ENCODE measurements at regions not wholly inside any gene's neighbourhood (a gene's known extent, or its start where the extent isn't known, plus 50 kb on each side); places are given as distances from the start of the nearest gene placed in this dataset.

- H3K36me3 ChIP-seq (ENCODE audit: low read length) = no peaks in the 10 kb centered on the region
- no peak overlapping the region for H3K4me3 ChIP-seq (ENCODE audit: insufficient read depth, low read length, poor library complexity, severe bottlenecking)
- H3K9me2 ChIP-seq (replicated peaks; ENCODE audit: insufficient read depth, low read length) = no peaks in the 10 kb centered on the region
- H3K79me2 ChIP-seq (ENCODE audit: insufficient read depth, low read length) = no peaks in the 10 kb centered on the region
- no peaks in the 10 kb centered on the region for H3K9me3 ChIP-seq (ENCODE audit: insufficient read depth, low read length)
- H2AFZ ChIP-seq (ENCODE audit: low read depth, low read length, severe bottlenecking) = no peak overlapping the region
- H3F3A ChIP-seq (ENCODE audit: insufficient read depth) = no peaks in the 10 kb centered on the region
- no peaks in the 10 kb centered on the region for H4K20me1 ChIP-seq (ENCODE audit: low read depth, low read length)
- no peak overlapping the region for H3K9ac ChIP-seq (ENCODE audit: low read length)
- TF ChIP-seq CTCF (IDR thresholded peaks at IDR 0.05; ENCODE audit: insufficient read depth, low read length, poor library complexity, severe bottlenecking) (no peak), EZH2phosphoT487 (conservative IDR thresholded peaks at IDR 0.05; ENCODE audit: low read length) (no peak)
- no peaks in the 10 kb centered on the region for H3K27me3 ChIP-seq (ENCODE audit: low read length)
- H3K4me2 ChIP-seq (ENCODE audit: low read depth, low read length, poor library complexity, severe bottlenecking) = no peak overlapping the region
- no peak overlapping the region for H3K27ac ChIP-seq (ENCODE audit: low read depth, low read length)
Observed at GRCh38 chr12:68460236-68460635, 128.1 kb upstream of the MDM1 start.

GRCh38 chr12:68461645-68462044, 129.5 kb upstream of the MDM1 start:
- Histone ChIP-seq H3K79me2 (ENCODE audit: insufficient read depth, low read length) (no peaks in the 10 kb centered on the region), H3K9ac (ENCODE audit: low read length) (no peak overlapping the region), H3K9me3 (ENCODE audit: insufficient read depth, low read length) (no peaks in the 10 kb centered on the region), H3F3A (ENCODE audit: insufficient read depth) (no peaks in the 10 kb centered on the region), H3K36me3 (ENCODE audit: low read length) (no peaks in the 10 kb centered on the region), H3K27me3 (ENCODE audit: low read length) (no peaks in the 10 kb centered on the region), H2AFZ (ENCODE audit: low read depth, low read length, severe bottlenecking) (no peak overlapping the region), H3K9me2 (replicated peaks; ENCODE audit: insufficient read depth, low read length) (no peaks in the 10 kb centered on the region), H3K4me3 (ENCODE audit: insufficient read depth, low read length, poor library complexity, severe bottlenecking) (no peak overlapping the region), H3K4me2 (ENCODE audit: low read depth, low read length, poor library complexity, severe bottlenecking) (no peak overlapping the region), H4K20me1 (ENCODE audit: low read depth, low read length) (no peaks in the 10 kb centered on the region), H3K27ac (ENCODE audit: low read depth, low read length) (no peak overlapping the region)
- TF ChIP-seq EZH2phosphoT487 (conservative IDR thresholded peaks at IDR 0.05; ENCODE audit: low read length) (no peak), CTCF (IDR thresholded peaks at IDR 0.05; ENCODE audit: insufficient read depth, low read length, poor library complexity, severe bottlenecking) (no peak)

- Histone ChIP-seq H4K20me1 (ENCODE audit: low read depth, low read length) (no peaks in the 10 kb centered on the region), H3K79me2 (ENCODE audit: insufficient read depth, low read length) (no peaks in the 10 kb centered on the region), H3K4me3 (ENCODE audit: insufficient read depth, low read length, poor library complexity, severe bottlenecking) (no peak overlapping the region), H3F3A (ENCODE audit: insufficient read depth) (no peaks in the 10 kb centered on the region), H3K27ac (ENCODE audit: low read depth, low read length) (no peak overlapping the region), H3K27me3 (ENCODE audit: low read length) (no peaks in the 10 kb centered on the region), H3K9me2 (replicated peaks; ENCODE audit: insufficient read depth, low read length) (no peaks in the 10 kb centered on the region), H3K9ac (ENCODE audit: low read length) (no peak overlapping the region), H2AFZ (ENCODE audit: low read depth, low read length, severe bottlenecking) (no peak overlapping the region), H3K4me2 (ENCODE audit: low read depth, low read length, poor library complexity, severe bottlenecking) (peak overlapping the region; percentile 33), H3K9me3 (ENCODE audit: insufficient read depth, low read length) (no peaks in the 10 kb centered on the region), H3K36me3 (ENCODE audit: low read length) (no peaks in the 10 kb centered on the region)
- TF ChIP-seq CTCF (IDR thresholded peaks at IDR 0.05; ENCODE audit: insufficient read depth, low read length, poor library complexity, severe bottlenecking) (no peak), EZH2phosphoT487 (conservative IDR thresholded peaks at IDR 0.05; ENCODE audit: low read length) (no peak)
Observed at GRCh38 chr12:68462803-68463202, 130.6 kb upstream of the MDM1 start.
